Neural cell (in vitro differentiated cells): ENCODE measurements at regions not wholly inside any gene's neighbourhood (a gene's known extent, or its start where the extent isn't known, plus 50 kb on each side); places are given as distances from the start of the nearest gene placed in this dataset.
"Not testable (repeated sequence)": the region's sequence is repeated elsewhere in the genome, so short reads cannot be mapped to it uniquely, and the experiment has no call there.

Experiments used
- H2AFZ ChIP-seq: fragments of 200-600, 300-800 bp; sonication (generic), shearing (Covaris generic); 2 replicates; pipeline ENCODE4 v1.6.0; 2014; ENCODE audit warnings: low read depth, mild to moderate bottlenecking, antibody characterized with exemption, low read length, moderate library complexity
- H3F3A ChIP-seq: fragments of 200-600 bp; shearing (Covaris generic); 2 replicates; pipeline ENCODE4 v1.6.1; 2016; ENCODE audit warnings: mild to moderate bottlenecking, moderate library complexity, mixed read lengths, antibody characterized with exemption, low read length; ENCODE audit not compliant: insufficient read depth, poor library complexity, severe bottlenecking
- H3K27ac ChIP-seq: fragments of 200-600, 300-800 bp; sonication (generic), shearing (Covaris generic); 2 replicates; pipeline ENCODE4 v1.5.1; 2014; ENCODE audit warnings: mild to moderate bottlenecking, low read length, moderate library complexity
- H3K27me3 ChIP-seq: fragments of 300-800, 200-600 bp; sonication (generic), shearing (Covaris generic); 2 replicates; pipeline ENCODE4 v1.6.0; 2014; ENCODE audit warnings: mild to moderate bottlenecking, low read depth, low read length, moderate library complexity; ENCODE audit not compliant: insufficient read depth
- H3K36me3 ChIP-seq: fragments of 300-800, 200-600 bp; sonication (generic), shearing (Covaris generic); 2 replicates; pipeline ENCODE4 v1.5.1; 2014; ENCODE audit warnings: mild to moderate bottlenecking, antibody characterized with exemption, low read length, moderate library complexity; ENCODE audit not compliant: insufficient read depth
- H3K4me2 ChIP-seq: fragments of 300-800, 200-600 bp; sonication (generic), shearing (Covaris generic); 2 replicates; pipeline ENCODE4 v1.6.0; 2014; ENCODE audit warnings: mild to moderate bottlenecking, low read length
- H3K4me3 ChIP-seq: fragments of 300-800, 200-600 bp; sonication (generic), shearing (Covaris generic); 2 replicates; pipeline ENCODE4 v1.5.1; 2014; ENCODE audit warnings: mild to moderate bottlenecking, low read length, moderate library complexity
- H3K79me2 ChIP-seq: fragments of 200-600 bp; shearing (Covaris generic); replicated peaks from 2 replicates; pipeline ENCODE4 v1.6.0; 2014; ENCODE audit warnings: mild to moderate bottlenecking, low read length, moderate library complexity; ENCODE audit not compliant: insufficient read depth
- H3K9ac ChIP-seq: fragments of 300-800, 200-600 bp; sonication (generic), shearing (Covaris generic); 2 replicates; pipeline ENCODE4 v1.6.1; 2016; ENCODE audit warnings: mild to moderate bottlenecking, low read length, mixed read lengths
- H3K9me2 ChIP-seq: fragments of 200-600 bp; shearing (Covaris generic); 2 replicates; pipeline ENCODE4 v1.6.1; 2016; ENCODE audit warnings: mild to moderate bottlenecking, low read length, mixed read lengths; ENCODE audit not compliant: insufficient read depth
- H3K9me3 ChIP-seq: fragments of 200-600, 300-800 bp; sonication (generic), shearing (Covaris generic); 2 replicates; pipeline ENCODE4 v1.6.1; 2016; ENCODE audit warnings: mild to moderate bottlenecking, mixed run types, low read length, moderate library complexity, mixed read lengths
- H4K20me1 ChIP-seq: fragments of 200-600 bp; shearing (Covaris generic); 2 replicates; pipeline ENCODE4 v1.6.1; 2016; ENCODE audit warnings: mild to moderate bottlenecking, mixed run types; ENCODE audit not compliant: insufficient read depth
- CTCF ChIP-seq: fragments of 450-650 bp; IDR thresholded peaks from 2 replicates; pipeline ENCODE4 v1.5.1; 2014; ENCODE audit warnings: antibody characterized with exemption, mild to moderate bottlenecking, moderate library complexity; ENCODE audit not compliant: poor library complexity, severe bottlenecking
- EP300 ChIP-seq: fragments of 450-650 bp; conservative IDR thresholded peaks from 2 replicates; pipeline ENCODE4 v1.6.1; 2014; ENCODE audit warnings: antibody characterized with exemption, mild to moderate bottlenecking, moderate library complexity; ENCODE audit not compliant: poor library complexity, severe bottlenecking
- EZH2 ChIP-seq: fragments of 200-600, 300-800 bp; shearing (Covaris generic), sonication (generic); IDR thresholded peaks from 2 replicates; pipeline ENCODE4 v1.6.1; 2014; ENCODE audit warnings: antibody characterized with exemption, low read length, borderline replicate concordance, mild to moderate bottlenecking; ENCODE audit not compliant: insufficient read depth, poor library complexity, severe bottlenecking
- MXI1 ChIP-seq: fragments of 450-650 bp; conservative IDR thresholded peaks from 2 replicates; pipeline ENCODE4 v1.6.1; 2014; ENCODE audit warnings: antibody characterized with exemption, mild to moderate bottlenecking; ENCODE audit not compliant: poor library complexity, severe bottlenecking
- POLR2AphosphoS5 ChIP-seq: IDR thresholded peaks from 2 replicates; pipeline ENCODE4 v1.6.1; 2012
- RAD21 ChIP-seq: fragments of 450-650 bp; conservative IDR thresholded peaks from 2 replicates; pipeline ENCODE4 v1.6.1; 2014; ENCODE audit warnings: antibody characterized with exemption, mild to moderate bottlenecking, moderate library complexity
- REST ChIP-seq: IDR thresholded peaks from 2 replicates; pipeline ENCODE4 v1.6.1; 2012; ENCODE audit warnings: borderline replicate concordance
- SMC3 ChIP-seq: fragments of 450-650 bp; conservative IDR thresholded peaks from 2 replicates; pipeline ENCODE4 v1.6.1; 2014; ENCODE audit warnings: antibody characterized with exemption, mild to moderate bottlenecking, moderate library complexity; ENCODE audit not compliant: poor library complexity
- TAF1 ChIP-seq: IDR thresholded peaks from 2 replicates; pipeline ENCODE4 v1.6.1; 2012; ENCODE audit warnings: low read depth

- Histone ChIP-seq H3K9me3 (no peaks in the 10 kb centered on the region), H3K27ac (no peak overlapping the region), H4K20me1 (no peaks in the 10 kb centered on the region), H3K27me3 (no peaks in the 10 kb centered on the region), H3K4me3 (no peak overlapping the region), H3K79me2 (no peaks in the 10 kb centered on the region), H3K9ac (no peak overlapping the region), H3K9me2 (no peaks in the 10 kb centered on the region), H3F3A (no peaks in the 10 kb centered on the region), H3K36me3 (no peaks in the 10 kb centered on the region), H3K4me2 (no peak overlapping the region), H2AFZ (no peak overlapping the region)
- TF ChIP-seq SMC3 (no peak), POLR2AphosphoS5 (no peak), TAF1 (no peak)
Measured at GRCh38 chr2:192697880-192698279, 503.1 kb upstream of the TMEFF2 start.

- no peaks in the 10 kb centered on the region for H3F3A ChIP-seq
- H3K4me3 ChIP-seq = no peak overlapping the region
- no peaks in the 10 kb centered on the region for H3K79me2 ChIP-seq
- no peak overlapping the region for H3K9ac ChIP-seq
- no peaks in the 10 kb centered on the region for H3K9me3 ChIP-seq
- H3K4me2 ChIP-seq = no peak overlapping the region
- no peaks in the 10 kb centered on the region for H3K27me3 ChIP-seq
- H3K27ac ChIP-seq = no peak overlapping the region
- no peak for TF ChIP-seq TAF1
- no peak for TF ChIP-seq RAD21
- TF ChIP-seq EP300 = no peak
- no peak for TF ChIP-seq CTCF
- no peak for TF ChIP-seq MXI1
- TF ChIP-seq EZH2 = no peak
- TF ChIP-seq REST = no peak
- no peak for TF ChIP-seq POLR2AphosphoS5
- no peak for TF ChIP-seq SMC3
- no peaks in the 10 kb centered on the region for H3K9me2 ChIP-seq
- H3K36me3 ChIP-seq = no peaks in the 10 kb centered on the region
- no peaks in the 10 kb centered on the region for H4K20me1 ChIP-seq
- no peak overlapping the region for H2AFZ ChIP-seq
Measured at GRCh38 chr2:192696857-192697256, 502.1 kb upstream of the TMEFF2 start.

GRCh38 chr2:192687015-192687414 lies 492.3 kb upstream of the TMEFF2 start:
- no peak overlapping the region for H3K4me3 ChIP-seq
- no peak overlapping the region for H3K4me2 ChIP-seq
- no peak overlapping the region for H2AFZ ChIP-seq
- H3F3A ChIP-seq = no peaks in the 10 kb centered on the region
- no peaks in the 10 kb centered on the region for H3K9me3 ChIP-seq
- no peaks in the 10 kb centered on the region for H4K20me1 ChIP-seq
- no peaks in the 10 kb centered on the region for H3K27me3 ChIP-seq
- no peaks in the 10 kb centered on the region for H3K79me2 ChIP-seq
- H3K27ac ChIP-seq = no peak overlapping the region
- H3K9me2 ChIP-seq = no peaks in the 10 kb centered on the region
- H3K36me3 ChIP-seq = no peaks in the 10 kb centered on the region
- TF ChIP-seq POLR2AphosphoS5 (no peak), TAF1 (no peak), EZH2 (no peak), REST (no peak), EP300 (no peak)
- no peak overlapping the region for H3K9ac ChIP-seq

GRCh38 chr2:192682511-192682910 lies 487.8 kb upstream of the TMEFF2 start:
- not testable (repeated sequence) for H3K4me3 ChIP-seq, H3K27ac ChIP-seq, H3F3A ChIP-seq, H2AFZ ChIP-seq, H3K9me2 ChIP-seq, H3K4me2 ChIP-seq, H4K20me1 ChIP-seq, H3K9ac ChIP-seq, H3K27me3 ChIP-seq, H3K9me3 ChIP-seq, H3K79me2 ChIP-seq, H3K36me3 ChIP-seq
